ENCODE measurements at regions not wholly inside any gene's neighbourhood (a gene's known extent, or its start where the extent isn't known, plus 50 kb on each side); places are given as distances from the start of the nearest gene placed in this dataset.

DNA sequence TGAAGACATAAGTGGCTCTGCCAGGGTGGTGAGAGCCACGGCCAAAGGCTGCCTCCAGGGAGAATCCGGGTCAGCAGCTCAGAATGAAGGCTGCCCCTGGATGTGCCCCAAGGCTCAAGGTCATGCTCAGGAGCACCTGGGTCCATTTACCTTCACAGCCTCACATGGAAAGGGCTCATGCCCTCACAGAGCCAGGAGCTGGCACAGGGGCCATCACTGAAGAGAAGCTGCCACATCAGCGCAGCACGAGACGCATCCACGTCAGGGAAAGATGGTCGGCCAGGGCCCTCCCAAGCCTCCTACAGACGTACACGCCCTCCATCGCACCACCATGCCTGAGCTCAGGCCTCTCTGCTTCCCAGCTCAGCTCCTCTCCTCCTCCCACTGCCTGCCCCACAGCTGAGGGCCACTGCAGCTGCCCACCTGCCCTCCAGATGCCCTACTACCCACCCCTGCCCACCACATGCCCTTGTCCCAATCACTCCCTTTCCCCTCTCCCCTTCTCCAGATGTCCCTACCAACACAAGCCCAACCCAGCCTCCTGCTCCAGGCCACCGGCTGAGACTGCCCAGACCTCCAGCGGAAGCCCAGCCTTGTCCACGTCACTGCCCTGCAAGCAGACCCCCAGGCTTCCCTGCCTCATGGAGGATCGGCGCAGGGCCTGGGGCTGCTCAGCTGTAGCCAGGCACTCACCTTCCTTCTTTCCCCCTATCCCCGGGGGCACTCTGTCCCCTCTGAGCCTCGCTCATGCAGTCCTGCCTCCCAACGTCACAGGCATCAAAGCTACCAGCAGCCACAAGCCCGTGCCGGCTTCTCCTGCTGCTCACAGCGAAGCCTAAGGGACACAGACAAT lies 144.1 kb downstream of the SHANK2 start:
- TF ChIP-seq, protein P1, sequence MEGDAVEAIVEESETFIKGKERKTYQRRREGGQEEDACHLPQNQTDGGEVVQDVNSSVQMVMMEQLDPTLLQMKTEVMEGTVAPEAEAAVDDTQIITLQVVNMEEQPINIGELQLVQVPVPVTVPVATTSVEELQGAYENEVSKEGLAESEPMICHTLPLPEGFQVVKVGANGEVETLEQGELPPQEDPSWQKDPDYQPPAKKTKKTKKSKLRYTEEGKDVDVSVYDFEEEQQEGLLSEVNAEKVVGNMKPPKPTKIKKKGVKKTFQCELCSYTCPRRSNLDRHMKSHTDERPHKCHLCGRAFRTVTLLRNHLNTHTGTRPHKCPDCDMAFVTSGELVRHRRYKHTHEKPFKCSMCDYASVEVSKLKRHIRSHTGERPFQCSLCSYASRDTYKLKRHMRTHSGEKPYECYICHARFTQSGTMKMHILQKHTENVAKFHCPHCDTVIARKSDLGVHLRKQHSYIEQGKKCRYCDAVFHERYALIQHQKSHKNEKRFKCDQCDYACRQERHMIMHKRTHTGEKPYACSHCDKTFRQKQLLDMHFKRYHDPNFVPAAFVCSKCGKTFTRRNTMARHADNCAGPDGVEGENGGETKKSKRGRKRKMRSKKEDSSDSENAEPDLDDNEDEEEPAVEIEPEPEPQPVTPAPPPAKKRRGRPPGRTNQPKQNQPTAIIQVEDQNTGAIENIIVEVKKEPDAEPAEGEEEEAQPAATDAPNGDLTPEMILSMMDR (IDR thresholded peaks at IDR 0.05; ENCODE audit: low read depth, low read length, poor library complexity, severe bottlenecking): no peak
- TF ChIP-seq EZH2phosphoT487 (IDR thresholded peaks at IDR 0.05; ENCODE audit: borderline replicate concordance, low read length): no peak

Measured in DOHH2 (cell line).